Astrocyte of the spinal cord (primary cell): ENCODE measurements at regions not wholly inside any gene's neighbourhood (a gene's known extent, or its start where the extent isn't known, plus 50 kb on each side); places are given as distances from the start of the nearest gene placed in this dataset.

ENCODE experiments used
- DNase-seq: peaks from one replicate; pipeline ENCODE4 v3.0.0; 2011; ENCODE audit warnings: low read depth, low spot score
- H3K4me3 ChIP-seq: 2 replicates; pipeline ENCODE4 v1.5.1; 2011; ENCODE audit warnings: low read depth, mild to moderate bottlenecking, low read length, moderate library complexity
- in situ Hi-C: cut with HindIII; loops from 2 replicates; pipeline ENCODE4 v1.10.0; 2017; ENCODE audit warnings: low sequenced_read_pairs
- TF ChIP-seq, protein P1 (sequence below): IDR thresholded peaks from 2 replicates; pipeline ENCODE4 v1.5.1; 2012; ENCODE audit warnings: low read depth, mild to moderate bottlenecking, low read length, inconsistent platforms

DNA sequence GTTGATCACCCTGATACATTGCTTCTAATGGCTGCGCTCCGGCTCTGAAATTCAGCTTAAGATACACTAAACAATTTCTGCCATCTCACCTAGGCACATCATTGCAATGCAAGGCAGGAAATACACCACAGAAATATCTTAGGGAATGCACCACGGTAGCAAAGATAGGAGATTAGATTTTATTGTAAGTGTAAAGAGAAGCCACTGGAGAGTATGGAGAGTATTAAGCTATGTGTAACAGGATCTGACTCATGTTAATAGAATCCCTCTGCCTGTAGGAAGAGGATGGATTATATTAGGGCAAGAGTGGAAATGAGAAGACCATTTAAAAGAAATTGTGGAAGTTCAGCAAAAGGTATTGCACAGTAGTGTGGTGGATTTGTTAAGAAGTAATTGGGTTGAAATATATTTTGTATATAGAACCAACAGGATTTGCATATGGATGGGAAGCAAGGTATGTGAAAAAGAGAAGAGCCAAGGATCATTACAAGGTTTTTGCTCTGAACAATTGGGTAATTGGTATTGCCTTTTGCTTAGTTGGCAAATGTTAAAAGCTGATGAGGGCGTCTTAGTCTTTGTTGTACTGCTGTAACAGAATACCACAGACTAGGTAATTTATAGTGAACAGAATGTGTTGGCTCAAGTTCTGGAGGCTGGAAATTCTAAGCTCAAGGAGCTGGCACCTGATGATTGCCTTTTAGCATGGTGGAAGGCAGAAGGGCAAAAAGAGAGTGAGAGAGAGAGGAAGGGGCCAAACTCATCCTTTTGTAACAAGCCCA, 636.1 kb downstream of the PSAT1 start:
- in situ Hi-C loops: no loop called here
- H3K4me3 ChIP-seq: no peak overlapping the region
- peak; percentile 68 for DNase-seq
- TF ChIP-seq, protein P1, sequence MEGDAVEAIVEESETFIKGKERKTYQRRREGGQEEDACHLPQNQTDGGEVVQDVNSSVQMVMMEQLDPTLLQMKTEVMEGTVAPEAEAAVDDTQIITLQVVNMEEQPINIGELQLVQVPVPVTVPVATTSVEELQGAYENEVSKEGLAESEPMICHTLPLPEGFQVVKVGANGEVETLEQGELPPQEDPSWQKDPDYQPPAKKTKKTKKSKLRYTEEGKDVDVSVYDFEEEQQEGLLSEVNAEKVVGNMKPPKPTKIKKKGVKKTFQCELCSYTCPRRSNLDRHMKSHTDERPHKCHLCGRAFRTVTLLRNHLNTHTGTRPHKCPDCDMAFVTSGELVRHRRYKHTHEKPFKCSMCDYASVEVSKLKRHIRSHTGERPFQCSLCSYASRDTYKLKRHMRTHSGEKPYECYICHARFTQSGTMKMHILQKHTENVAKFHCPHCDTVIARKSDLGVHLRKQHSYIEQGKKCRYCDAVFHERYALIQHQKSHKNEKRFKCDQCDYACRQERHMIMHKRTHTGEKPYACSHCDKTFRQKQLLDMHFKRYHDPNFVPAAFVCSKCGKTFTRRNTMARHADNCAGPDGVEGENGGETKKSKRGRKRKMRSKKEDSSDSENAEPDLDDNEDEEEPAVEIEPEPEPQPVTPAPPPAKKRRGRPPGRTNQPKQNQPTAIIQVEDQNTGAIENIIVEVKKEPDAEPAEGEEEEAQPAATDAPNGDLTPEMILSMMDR: no peak

DNA sequence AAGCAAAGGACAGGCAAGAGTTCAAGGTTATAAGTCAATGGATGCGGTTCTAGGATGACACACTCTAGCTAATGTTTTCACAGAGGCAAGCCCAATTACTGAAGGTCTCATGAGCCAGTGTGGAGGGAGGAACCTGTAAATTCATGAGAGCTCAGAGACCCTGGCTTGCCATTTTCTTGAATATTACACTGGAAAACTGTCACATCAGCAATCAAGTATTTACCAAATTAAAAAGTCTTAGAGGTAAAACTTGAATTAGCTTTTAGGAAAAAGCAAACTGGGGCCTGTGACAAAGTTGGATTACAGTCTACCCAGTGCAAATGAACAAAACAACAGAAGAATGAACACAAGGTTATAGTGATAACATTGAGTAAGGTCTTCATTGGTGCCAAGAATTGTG, 636.9 kb upstream of the TLE4 start:
- TF ChIP-seq, protein P1: no peak
- no peak for DNase-seq
- in situ Hi-C loops: no loop called here
- no peak overlapping the region for H3K4me3 ChIP-seq

DNA sequence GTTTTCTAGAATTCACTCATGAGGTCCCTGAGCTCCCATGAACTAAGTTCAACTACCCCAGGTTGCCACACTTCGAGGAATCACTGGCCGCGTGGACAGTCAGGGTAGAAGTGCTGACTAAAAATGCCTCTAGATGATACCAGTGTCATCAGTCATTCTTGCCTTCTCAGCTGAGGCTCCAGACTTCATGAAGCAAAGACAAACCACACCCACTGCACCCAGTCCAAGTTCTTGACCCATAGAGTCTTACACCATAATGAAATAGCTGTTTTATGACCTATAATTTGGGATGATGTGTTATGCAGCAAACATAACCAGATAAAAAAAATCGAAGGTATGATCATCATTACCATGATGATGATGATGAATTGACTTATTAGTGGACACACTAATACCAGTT, 632.9 kb upstream of the TLE4 start:
- in situ Hi-C loops: no loop called here
- DNase-seq: no peak
- H3K4me3 ChIP-seq: no peak overlapping the region
- TF ChIP-seq, protein P1: no peak

DNA sequence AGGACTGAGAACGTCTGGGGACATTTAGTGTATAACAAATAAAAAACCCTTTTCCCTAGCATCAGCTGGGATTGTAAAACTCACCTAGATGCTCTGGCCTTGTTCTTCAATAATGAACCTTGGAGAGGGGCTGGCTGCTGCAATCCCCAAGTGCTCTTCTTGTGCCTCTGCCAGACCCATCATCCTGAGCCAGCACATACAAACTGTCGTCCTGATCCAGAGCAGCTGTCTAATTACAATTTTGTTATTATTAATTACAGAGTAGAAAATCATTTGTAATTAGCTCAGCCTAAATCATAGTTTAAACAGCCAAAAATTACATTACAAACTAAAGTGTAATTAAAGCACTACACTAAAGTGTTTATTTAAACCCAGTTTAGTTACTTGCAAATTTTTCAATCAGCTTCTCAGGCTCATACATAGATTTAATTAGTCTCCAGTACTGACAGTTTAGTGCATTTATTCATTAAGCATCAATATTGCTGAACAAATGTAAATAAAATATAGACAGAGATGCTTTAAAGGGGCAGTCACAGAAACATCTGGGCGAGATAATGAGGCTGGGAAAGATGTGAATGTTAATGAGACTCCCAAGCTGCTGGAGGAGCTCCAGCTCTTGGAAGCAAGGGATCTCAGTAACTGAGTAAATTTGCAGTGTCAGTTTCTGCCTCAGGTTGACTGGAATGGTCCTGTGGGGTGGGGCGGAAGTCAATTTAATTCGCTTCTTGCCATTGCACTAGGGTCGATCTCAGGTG, 632.3 kb upstream of the TLE4 start:
- no peak overlapping the region for H3K4me3 ChIP-seq
- TF ChIP-seq, protein P1: no peak
- in situ Hi-C loops: no loop called here
- no peak for DNase-seq

DNA sequence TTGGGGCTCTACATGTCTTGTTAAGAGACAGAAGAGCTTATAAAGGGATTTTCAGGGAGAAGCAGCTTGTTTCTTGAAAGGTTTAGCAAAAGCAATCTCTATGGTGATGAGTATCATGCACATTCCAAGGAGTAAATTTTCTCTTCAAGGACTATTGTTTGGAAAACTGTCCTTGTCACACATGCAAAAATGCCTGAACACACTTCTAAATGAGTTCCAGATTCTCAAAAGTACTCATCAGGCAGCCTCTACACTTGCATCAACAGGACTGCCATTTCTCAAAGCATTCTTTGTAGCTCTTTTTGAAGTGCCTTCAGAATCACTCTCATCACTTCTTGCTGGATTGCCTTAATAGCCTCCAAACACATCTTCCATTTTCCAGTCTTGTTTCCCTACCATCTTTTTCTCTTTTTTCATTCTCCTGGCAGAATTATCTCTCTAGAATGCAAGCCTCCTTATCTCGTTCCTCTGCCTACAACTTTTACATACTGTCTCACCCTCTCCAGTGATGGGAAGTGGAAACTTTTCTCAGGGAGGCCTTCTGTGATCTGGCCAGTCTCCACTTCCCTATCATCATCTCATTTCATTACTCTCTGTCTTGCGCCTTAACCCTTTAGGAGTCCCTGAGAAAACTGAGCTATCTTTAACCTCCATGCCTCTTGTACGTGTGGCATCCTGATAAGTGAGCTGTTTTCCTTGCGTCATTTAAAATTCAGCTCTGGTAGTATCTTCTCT, 631.5 kb upstream of the TLE4 start:
- in situ Hi-C loops: no loop called here
- no peak for DNase-seq
- TF ChIP-seq, protein P1: no peak
- H3K4me3 ChIP-seq: no peak overlapping the region

DNA sequence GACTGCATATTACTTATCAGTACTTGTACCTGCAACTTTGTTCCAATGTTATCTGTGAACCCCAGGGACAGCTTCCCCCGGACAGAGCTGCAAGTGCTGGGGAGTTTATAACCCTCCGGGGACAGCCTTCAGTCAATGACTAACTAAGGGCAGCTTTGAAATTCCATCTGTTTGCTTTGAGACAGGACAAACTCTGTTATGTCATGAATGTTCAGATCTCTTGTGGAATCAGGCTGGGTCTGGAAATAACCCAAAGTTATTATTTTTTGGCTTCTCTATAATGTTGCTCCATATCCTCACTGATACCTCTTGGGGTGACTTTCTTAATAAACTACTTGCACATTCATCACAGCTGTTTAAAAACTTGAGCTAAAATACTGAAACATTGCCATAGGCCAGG, 617.5 kb upstream of the TLE4 start:
- TF ChIP-seq, protein P1: no peak
- peak; percentile 42 for DNase-seq
- in situ Hi-C loops: no loop called here
- no peak overlapping the region for H3K4me3 ChIP-seq
